RCC 7860 (cell line): ENCODE measurements at regions not wholly inside any gene's neighbourhood (a gene's known extent, or its start where the extent isn't known, plus 50 kb on each side); places are given as distances from the start of the nearest gene placed in this dataset.

ENCODE experiments used
- DNase-seq: peaks from one replicate; pipeline ENCODE4 v3.0.0-alpha.2; 2015; ENCODE audit warnings: low spot score
- FAIRE-seq: peaks from 2 replicates; lab custom pipeline; 2012; peaks lifted over from hg19 to GRCh38; lab: Jason Lieb, UNC

DNA sequence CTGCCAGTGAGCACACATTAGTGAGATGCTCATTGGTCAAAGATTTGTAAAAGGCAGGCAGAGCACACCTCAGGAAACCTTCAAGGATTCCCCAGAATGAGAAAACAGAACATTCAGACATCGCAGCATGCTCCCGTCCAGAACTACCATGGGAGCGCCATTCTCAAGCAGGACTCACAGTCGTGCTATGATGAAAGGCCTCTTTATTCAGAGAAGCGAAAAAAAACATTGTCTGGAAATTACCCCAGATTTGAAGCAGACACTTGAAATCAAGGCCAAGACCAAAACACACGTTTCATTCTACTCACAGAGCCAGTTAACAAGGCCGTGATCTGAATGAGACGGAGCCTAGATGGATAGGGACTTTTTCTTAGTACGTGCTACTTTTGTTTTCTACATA lies 961.8 kb upstream of the TENM3 start:
- FAIRE-seq = no peak

DNA sequence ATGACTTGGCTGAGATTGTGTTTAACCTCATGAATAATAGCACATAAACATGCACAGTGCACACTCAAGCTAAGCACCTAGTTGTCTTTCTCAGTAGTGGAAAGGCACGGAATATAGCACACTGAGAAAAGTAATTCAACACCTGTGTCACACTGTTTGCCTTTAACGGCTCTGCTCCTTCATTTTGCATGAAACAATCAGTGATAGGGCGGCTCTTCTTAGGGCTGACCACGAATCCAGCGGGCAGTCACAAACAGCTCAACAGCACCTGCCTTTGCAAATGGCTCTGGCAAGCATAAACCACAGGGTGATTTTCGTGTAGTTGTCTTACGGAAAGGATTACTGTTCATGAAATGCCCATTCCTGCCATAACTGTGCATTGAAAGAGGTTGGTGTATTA lies 954.0 kb upstream of the TENM3 start:
- DNase-seq = no peak
- FAIRE-seq = no peak

More for the DNA sequence above, 961.8 kb upstream of the TENM3 start:
- no peak for DNase-seq

DNA sequence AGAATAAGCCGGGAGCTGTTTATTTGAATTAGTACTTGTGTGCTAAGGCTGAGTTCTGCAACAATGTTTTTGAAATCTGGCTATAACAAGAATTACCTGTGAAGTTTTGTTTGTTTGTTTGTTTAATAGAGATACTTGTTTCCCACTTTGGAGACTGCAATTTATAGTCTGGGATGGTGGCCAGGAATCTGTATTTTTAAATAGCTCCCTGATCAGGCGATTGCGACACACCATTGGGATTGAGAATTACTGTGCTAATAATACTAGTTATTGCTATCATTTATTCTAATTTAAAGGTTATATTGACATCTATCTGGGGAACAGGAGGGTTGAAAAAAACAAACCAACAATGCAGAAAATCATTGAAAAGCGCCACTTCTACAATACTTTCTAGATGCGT lies 951.6 kb upstream of the TENM3 start:
- FAIRE-seq = no peak
- DNase-seq = no peak

DNA sequence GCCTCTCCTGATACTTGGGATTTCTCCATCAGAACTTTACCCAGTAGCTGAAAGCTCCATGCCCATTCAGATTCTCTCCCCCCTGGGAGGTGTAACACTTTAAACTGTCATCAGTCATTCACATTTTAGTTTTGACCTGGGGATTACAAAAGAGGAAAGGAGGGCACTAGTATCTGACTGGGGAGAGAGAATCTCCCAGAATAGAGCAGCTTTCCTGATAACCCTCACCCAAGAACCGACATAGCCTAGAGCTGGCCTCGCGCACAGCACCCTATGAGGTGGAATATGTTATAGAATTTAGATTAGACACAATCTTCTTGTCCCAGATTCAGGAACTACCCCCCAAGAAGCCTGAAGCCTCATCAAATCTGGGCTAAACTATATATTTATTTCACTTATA lies 950.2 kb upstream of the TENM3 start:
- no peak for DNase-seq
- FAIRE-seq = no peak

DNA sequence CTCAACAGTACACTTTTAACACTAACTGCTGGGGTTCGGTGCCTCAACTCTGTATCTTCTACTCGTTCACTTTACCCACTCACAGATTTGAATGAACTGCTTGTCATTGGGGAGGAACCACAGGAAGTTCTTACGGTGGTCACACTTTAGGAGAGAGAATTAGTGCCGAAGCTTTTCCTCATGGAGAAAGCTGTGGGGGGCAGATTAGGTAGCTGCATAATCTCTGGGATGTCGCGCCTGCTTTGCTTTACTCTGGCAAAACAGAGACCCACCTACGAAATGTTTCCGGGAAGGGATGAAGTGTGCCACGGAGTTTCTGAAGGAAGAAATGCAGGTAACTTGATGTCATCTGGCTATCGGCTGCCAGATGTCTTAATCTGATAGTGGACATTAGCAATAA lies 949.7 kb upstream of the TENM3 start:
- DNase-seq (no peak), FAIRE-seq (no peak)

DNA sequence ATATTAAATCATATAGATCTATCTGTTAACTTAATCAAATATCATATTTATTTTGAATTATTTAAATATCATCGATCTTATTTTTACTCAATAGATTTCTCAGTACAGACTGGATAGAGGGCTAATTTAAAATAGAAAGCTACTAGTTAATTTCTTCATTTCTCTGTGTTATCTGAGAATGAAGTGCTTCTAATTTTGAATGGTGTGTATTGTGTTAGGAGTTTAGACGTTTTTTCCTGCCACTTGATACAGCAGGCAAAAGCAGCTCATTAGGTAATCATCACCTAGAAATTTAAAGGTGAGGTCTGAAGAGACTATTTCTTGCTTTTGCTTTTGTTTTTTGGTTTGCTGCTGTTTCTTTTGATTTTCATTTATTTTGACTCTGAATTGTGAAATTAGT lies 948.8 kb upstream of the TENM3 start:
- DNase-seq (no peak), FAIRE-seq (no peak)

DNA sequence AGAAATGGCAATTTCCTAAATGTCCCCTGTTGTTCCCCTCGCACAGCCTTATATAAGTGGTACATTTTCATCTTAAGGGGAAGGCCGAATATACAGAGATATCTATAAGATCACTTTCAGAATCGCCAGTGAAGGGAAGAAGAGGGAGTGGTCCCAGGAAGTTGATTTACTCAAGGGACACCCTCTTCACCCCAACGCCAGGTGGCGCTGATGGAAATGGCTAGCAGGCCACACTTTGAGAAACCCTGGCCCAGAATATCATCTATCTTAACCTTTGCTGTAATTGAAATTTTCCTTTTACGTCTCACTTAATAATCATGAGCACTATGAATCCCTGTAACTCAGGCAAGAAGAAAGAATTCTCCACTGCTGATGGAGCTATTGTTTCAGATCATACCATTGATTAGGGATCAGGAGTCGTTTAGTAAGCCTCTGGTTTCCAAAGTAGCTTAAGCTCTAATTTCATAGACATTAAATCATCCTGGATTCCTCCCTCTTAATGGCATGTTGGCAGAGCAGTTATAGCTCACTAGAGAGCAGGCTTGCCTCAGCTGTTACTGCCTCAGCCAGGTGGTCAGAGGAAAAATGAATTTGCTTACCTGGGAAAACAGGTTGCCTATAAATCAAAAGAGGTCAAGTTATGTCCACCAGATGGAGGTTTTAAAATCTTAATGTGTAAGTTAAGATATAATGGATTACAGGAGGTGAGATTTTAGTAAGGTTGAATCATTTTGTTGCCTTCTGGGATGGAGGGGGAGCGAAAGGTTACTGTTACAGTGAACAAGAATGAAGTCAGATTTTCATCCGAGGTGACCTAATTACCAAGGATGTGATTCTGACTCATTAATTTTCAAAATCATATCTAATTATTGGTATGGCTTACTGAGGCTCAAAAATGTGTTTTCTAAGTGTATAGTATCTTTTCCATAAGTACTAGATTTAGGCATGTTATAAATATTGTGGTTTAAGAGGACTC lies 941.2 kb upstream of the TENM3 start:
- DNase-seq = no peak
- FAIRE-seq = no peak

DNA sequence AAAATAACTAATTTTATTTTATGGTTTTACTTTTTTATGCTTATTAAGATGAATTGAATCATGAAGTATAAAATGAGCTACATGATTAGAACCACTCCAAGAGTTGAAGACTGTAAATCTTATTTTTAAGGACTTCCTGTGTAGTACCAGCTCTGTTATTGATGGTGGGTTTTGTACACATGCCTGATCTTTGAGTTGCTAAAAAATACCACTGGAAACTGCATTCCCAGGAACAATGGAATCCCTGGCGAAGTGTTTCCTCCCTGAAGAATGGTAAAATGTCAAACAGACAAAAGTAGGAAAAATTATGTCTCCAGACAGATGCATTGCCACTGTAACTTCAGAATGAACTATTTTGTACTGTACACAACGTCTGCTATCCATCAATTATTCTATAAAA lies 935.4 kb upstream of the TENM3 start:
- DNase-seq = no peak
- no peak for FAIRE-seq

DNA sequence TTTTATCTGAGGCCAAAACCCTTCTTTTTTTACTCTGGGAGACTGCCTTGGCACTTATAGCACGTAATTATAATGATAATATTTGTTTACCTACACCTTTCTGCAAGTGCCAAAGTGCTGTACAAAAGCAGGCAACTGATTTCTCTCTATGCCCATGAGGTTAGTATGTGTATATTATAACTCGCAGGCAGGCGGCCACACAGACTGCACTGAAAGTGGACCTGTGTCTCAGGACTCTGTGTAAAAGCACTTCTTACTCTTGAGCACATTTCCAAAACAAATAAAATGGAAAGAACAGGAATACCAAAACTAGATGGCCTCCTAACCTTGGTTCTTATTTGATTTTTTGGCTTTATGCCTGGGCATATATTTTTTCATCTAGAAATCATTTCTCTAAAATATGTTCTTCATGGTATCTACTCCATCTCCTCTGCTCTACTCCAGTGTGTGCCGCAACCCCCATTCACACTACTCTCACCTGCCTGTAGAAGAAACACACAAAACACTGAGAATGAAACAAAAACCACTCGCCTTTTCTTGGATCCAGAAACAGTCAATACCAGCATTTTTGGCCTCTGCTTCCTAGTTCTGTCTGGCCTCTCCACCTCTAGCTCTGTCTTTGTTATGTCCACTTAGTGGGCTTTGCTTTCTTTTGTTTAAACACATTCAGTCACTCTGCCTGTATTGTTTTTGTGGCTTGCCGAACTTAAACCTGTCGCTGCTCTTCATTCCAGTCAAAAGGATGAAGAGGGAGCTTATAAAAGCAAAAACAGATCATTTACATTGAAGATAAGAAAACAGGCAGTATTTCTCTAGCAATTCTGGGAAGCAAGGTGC lies 934.5 kb upstream of the TENM3 start:
- FAIRE-seq (no peak), DNase-seq (no peak)

DNA sequence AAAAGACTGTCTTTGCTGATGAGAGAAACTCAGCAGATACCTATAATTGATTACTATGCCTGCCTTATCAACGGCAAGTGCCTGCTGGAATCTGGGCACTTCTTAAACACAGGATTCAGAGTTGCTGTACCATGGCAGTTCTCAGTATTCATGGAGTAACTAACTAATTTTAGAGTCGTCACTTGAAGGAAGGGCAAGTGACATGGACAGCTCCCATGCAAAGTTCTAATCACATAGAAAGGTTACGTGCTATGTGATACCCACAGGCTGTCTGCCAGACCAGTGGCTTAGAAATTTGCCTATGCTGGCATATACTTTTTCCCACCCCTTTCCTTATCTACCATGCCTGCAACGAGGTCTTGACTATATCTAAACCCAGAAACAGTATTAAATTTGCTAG lies 931.1 kb upstream of the TENM3 start:
- FAIRE-seq (no peak), DNase-seq (no peak)

DNA sequence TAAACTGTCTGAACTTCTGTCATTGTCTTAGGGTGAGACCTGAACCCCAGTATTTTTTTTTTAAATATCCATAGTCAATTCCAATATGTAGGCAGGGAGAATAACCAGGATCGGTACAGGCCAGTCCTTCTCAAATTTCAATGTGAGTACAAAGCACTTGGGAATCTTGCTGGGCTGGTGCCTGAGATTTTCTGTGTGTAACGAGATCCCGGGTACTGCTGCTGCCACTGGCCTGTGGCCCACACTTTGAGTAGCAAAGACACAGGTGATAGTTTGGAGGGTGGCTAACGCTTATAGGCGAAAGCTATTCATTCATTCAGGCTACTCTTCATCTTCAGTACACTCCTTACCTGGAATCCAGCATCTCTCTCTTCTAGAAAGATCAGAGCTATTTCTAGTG lies 923.6 kb upstream of the TENM3 start:
- FAIRE-seq (no peak), DNase-seq (no peak)

DNA sequence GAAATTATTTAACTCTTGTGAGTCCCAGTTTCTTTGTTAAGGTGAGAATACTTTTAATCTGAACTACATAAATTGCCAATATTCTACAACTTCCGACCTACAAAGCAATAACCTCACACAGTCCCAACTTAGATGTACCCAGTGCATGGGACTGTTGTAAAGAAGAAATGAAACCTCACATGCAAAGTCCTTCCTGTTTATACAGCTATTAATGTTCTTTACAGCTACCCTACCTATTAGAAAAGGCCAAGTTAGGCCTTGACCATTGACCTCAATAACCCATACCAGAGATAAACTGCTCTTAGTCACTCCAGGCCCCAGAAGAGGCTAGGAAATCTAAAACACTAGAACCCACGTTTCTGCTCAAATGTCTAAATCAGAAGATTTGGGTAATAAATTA lies 920.1 kb upstream of the TENM3 start:
- DNase-seq = no peak
- no peak for FAIRE-seq

DNA sequence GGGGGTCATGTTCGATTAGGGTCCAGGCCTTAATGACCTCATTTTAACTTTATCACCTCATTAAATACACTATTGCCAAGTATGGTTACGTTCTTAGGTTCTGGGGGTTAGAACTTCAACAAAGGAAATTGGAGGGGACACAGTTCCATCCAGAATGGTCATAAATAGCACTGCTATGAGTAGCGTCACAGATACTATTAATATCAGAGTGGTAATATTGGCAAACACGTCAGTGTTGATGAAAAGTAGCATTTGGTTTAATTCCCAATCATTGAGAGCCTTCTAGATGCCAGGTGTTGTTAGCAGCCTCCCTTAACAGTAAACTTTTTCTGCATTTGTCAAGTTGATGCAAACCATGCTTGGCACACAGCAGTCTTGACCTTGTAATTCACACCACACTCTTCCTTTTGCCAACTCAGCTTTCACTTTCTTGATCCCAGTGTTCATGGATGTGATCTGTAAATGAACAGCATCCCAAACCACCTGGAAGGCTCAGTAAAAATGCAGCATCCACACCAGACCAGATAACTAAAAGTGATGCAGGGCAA lies 912.5 kb upstream of the TENM3 start:
- FAIRE-seq (no peak), DNase-seq (no peak)

DNA sequence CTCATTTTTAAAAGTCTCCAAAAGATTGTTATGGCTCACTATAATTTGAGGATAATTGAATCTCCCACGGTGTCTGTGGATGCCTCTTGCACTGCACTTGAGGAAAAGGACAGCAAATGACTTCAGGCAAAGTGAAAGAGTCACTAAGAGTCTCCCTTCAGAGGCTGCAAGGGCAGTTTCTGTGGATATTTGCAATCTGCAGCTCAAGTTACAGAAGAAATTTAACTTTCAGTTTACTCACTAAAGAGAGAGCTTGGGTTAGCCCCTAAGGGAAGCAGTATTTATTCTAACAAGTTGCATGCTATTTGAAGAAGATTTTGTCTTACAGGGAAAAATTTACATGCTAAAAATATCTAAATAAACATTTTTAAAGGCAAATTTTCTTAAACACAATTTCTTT lies 912.0 kb upstream of the TENM3 start:
- FAIRE-seq (no peak), DNase-seq (no peak)

DNA sequence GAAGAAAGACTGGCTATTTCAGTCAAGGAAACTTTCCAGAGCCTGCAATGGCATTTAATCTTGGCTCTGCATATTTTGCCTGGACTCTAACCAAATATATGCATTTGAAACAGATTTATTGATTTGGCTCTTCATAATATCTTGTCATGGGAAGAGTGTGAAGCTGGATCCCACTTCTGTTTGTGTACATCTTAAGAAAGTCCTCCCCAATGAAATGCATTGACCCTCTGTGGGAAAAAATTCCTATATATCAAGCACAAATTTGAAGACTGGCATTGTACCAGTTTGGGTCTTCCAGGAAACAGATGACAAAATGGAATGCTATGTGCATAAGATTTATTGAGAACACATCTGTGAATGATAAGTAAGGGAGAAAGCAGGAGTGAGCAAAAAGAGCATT lies 897.3 kb upstream of the TENM3 start:
- DNase-seq (no peak), FAIRE-seq (no peak)

DNA sequence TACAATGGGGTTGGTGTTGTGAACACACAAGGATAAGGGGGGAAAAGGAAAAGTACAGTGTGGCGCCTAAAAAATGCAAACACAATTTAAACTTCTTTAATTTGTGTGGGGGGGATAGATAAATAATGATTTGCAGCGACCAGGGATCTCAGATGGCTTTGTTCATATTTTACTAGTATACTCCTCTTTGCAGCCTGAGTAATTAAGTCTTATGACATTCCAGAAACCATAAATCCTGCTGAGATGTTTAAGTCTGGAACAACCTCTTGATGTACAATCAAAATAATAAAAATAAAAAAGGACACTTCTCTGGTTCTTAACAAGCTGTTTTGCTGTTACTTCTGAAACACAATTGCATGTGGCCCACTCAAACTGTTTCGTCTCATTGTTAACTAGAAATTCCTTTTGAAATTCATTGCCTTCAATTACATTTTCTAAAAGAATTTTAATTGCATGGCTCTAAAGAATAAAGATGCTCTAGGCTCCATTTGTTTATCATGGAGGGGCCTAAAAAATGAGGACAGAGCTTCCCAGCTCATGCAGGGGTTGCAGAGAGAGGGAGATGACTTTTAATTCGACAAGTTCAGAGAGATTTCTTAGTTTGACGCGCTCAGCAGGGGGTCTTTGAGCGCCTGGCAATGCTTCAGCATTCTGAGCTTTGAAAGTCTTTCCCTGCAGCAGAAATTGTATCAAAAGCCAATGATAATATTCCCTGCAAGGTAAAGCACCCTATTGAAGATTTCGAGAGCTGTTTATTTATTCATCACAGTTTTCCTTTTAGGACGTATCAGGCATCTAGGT lies 892.4 kb upstream of the TENM3 start:
- FAIRE-seq (no peak), DNase-seq (no peak)

DNA sequence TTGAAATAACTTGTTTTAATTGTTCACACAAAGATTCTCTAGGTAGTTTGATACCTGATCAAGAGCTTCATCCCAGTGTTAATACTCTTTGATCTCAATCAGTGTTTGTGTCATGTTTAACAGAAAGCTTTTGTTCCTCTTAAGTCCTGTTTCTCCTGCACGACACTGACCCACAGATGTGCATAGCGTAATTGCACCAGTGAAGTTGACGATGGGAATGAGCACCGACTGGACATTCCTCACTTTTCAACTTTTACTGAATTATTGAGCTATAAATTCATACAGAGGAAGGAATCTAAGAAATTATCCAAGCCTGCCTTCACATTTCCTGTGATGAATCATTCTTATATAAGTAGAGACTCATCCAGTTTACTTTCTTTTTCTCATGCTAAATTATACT lies 878.7 kb upstream of the TENM3 start:
- FAIRE-seq = no peak

DNA sequence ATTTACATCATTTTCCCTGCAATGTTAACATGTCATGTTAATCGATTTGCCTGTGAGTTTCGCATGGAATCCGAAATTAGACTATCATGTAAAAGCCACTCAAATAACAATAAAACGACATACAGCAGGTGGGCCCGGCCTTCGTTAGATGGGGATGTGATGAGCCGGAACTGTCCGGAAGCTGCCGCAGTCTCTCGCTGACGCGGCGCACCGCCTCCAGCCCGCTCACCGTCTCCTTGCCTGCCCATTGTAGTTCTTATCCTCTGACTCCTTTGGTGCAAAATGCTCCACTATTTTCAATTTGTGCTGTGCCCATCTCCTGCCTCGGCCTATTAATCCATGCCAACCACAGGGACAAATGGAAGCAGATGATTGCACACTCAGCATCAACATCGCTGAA lies 877.5 kb upstream of the TENM3 start:
- DNase-seq (no peak), FAIRE-seq (no peak)

More for the DNA sequence above, 878.7 kb upstream of the TENM3 start:
- no peak for DNase-seq

DNA sequence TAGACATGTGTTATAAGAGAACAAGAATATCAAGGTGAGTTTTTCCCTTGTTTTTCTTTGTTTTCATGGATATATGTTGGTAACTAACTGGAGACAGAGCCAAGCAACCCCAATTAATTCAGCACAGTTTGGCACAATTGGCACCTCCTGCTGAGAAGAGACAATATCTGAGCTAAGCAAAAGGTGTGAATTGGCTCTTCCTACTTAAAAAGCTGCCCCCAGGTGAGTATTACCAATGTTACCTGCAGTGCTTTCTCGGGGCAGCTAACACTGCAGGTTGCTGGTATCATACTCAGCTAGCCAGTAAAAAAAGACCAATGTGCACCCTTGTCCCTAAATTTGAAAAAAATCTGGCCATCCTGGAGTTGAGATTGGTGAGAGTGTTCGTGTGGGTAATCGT lies 871.2 kb upstream of the TENM3 start:
- FAIRE-seq (no peak), DNase-seq (no peak)

DNA sequence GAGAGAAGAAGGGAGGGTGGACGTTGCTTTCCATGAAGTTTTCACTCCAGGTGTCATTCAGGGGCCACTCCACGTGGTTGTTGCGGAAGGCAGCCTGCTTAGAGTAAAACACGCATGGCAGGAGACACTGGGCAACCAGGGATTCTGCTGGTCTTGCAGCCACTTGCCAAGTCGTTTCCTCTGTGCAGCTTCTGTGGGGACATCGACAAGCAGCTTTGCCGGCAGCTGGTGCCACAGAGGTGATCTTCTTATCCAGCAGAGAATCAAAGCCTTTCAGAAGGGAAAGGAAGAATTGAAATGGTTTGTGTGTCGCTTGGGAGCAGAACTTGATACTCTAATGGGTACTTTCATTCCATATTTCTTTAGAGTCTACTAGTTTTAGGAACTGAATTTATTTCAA lies 867.1 kb upstream of the TENM3 start:
- FAIRE-seq (no peak), DNase-seq (no peak)

DNA sequence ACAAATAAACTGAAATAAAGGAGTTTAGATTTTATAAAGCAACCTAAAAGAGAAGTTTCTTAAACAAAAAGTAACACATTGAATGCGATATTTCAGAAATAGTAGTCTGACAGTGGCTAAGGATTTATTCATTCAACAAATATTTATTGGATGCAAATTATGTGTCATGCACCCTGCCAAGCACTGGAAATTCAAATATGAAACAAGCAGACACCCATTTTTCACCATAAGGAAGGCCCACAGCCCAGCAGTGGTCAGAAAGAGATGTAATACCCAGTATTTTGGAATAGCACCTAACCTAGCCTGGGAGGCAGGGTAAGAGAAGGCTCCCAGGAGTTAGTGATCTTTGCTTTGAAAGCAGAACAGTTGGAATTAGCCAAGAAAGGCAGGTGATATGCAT lies 855.1 kb upstream of the TENM3 start:
- no peak for FAIRE-seq
- no peak for DNase-seq
